Right ventricle myocardium inferior (tissue), 1 donor: ENCODE measurements at regions not wholly inside any gene's neighbourhood (a gene's known extent, or its start where the extent isn't known, plus 50 kb on each side); places are given as distances from the start of the nearest gene placed in this dataset.

Experiments used
- ATAC-seq: fragments of 200-7000 bp; cut with Tn5 transposase; one replicate; pipeline ENCODE4 v1.9.1; 2020; ENCODE audit warnings: mild to moderate bottlenecking, moderate library complexity
- DNase-seq: peaks from one replicate; pipeline ENCODE4 v3.0.0; 2021; ENCODE audit errors: missing footprints
- intact Hi-C: fragments of 100-400 bp; cut with DNase I; formaldehyde crosslinking; loops from one replicate; pipeline ENCODE4 v1.11.0; 2022
- donor health status: DM: no; HTN: yes; CAD: no; lungs with severe emphysema.

DNA sequence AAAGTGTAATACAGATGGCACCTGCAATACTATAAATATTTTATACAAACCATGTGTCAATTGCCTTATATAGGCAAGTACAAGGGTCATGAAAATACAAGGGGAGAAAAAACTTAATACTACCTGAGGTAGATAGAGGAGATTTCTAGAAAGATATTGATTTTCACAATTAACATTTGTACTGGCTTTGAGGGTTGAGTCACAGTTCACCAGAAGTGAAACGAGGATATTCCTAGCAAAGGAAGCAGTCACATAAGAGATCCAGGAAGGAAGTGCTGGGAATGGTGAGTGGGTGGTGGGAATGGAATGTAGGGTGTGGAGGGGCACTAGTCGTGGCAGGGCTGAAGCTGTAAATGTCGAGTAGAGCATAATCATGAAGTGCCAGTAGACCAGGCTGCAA lies 108.7 kb downstream of the P2RY1 start:
- ATAC-seq (no peak), DNase-seq (no peak)
- intact Hi-C loops = no loop called here

DNA sequence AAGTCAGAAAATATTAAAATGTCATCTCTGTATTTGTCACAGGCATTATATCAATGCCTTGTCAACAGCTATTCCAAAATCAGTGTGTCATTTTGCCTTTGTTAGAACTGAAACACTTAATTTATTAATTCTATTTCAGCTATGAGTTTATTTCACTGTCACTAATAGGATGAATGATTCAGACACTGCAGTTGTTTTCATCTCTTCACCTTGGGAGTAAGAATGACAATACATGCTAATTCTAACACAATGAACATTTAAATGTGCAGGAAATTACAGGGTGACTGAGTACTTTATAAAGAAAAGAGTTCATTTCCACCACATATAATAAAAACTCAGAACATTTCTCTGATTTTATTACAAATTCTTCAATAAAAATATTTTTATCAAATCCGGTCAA lies 109.7 kb downstream of the P2RY1 start:
- ATAC-seq (no peak), DNase-seq (no peak)
- intact Hi-C loops = no loop called here

DNA sequence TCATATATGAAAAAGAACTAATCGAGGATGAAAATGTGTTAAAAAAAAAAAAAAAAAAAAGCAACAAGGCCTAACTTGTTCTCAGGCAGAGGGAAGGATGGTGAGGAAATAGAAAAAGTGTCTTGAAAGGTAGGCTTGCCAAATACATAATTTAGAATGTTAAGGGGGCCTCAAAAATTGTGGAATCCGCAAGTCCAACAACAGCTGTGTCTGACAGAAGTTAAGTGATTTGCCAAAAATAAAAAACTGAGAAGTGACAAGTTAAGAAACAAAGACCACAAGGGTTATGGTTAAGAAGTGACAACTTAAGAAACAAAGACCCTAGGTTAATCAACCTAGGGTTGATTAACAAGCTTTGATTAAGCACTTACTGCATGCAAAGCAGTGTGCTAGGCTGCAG lies 110.6 kb downstream of the P2RY1 start:
- intact Hi-C loops = no loop called here
- DNase-seq (no peak), ATAC-seq (no peak)

DNA sequence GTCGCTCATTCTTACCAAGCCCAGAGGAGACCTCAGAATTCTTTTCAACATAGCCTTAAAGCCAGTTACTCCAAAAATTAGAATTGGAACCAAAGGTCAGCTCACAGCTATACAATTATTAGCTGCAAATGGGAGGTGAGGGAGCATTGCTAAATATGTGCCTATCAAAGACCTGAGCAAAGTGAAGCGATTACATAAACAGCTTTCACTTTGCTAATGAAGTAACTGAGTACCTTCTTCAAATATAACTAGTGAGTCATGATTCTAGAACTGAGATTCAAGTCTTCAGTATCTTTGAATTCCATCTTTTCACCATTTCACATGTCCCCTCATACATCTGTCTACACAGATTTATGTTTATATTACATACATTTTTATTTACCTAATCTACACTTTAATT lies 122.6 kb downstream of the P2RY1 start:
- DNase-seq (no peak), ATAC-seq (no peak)
- intact Hi-C loops = no loop called here

DNA sequence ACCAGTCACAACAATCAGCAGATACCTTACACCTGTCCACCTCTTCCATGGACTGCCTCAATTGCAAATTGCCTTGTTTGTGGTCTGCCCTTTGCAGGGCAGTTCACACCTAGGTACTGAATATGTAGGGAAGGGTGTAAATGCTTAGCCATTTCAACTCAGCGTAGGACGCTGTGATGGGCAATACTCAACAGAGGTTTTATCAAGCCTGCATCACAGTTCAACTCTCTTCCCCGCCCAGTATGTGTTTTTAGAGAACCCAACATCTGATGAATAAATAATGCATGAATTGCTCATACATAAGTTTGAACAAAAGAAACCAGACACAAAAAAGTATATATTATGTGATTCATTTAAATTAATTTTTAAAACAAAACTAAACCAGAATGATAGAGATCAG lies 124.4 kb downstream of the P2RY1 start:
- DNase-seq (no peak), ATAC-seq (no peak)
- intact Hi-C loops = no loop called here

DNA sequence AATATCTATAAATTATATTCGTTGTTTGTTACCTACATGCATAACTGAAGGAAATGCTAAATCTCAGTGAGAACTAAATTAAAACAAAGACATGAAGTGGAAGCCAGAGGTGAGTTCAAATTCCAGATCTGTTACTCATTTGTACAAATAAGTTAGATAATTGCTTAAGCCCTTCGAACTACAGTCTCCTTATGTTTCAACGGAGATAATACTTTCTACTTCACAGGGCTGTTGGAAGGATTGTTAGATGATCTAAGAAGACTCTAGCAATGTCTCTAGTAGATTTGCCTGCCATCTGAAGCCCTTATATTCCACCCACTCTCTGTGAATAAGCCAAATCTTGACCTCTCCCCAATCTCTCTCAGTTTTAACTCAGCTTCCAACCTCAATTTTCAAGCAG lies 125.8 kb downstream of the P2RY1 start:
- ATAC-seq = no peak
- intact Hi-C loops = loop anchor here (5.0 kb wide), 1 partner anchor 263 kb away; no protein-coding TSS in a partner anchor

DNA sequence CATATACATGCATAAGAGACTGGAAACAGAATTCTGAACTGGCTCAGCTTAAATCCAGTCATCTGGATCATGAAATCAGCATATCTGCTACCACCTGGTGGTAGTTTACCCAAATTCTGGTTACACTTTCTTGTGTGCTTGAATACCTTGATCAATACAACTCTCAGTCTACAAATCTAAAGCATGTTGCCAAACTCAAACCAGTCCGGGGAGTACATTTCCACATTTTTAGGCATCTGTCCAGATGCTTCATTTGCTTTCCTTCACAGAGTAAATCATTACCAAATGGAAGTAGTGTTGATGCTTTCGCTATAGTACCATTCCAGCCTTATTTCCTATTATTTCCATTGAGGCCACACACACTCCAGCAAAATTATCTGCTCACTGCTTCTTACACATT lies 126.4 kb downstream of the P2RY1 start:
- ATAC-seq (no peak), DNase-seq (no peak)
- intact Hi-C loops = loop anchor here (5.0 kb wide), 1 partner anchor 264 kb away; no protein-coding TSS in a partner anchor

More for the DNA sequence above, 125.8 kb downstream of the P2RY1 start:
- DNase-seq = no peak

DNA sequence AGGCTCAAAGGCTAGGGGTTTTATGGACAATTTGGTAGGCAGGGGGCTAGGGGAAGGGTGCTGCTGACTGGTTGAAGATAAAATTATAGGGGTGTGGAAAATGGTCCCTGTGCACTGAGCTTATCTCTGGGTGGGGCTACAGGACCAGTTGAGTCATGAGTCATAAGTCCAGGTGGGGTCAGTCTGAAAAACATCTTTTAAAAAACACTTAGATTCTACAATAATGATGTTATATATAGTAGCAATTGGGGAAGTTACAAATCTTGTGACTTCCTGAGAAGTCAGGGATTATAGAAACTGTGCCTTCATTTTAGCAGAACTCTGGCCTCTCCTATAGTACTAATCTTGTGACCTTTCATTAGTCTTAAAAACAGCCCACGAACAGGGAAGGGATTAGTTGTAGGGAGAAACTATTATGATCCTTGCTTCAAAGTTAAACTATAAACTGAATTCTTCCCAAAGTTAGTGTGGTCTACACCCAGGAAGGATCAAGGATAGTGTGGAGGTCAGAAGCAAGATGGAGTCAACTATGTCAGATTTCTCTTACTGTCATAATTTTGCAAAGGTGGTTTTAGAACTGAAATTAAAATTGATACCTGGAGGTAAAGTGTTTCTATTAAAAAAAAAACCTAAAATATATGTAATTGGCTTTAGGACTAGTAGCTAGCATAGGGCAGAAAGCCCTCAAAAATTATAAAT lies 130.1 kb downstream of the P2RY1 start:
- intact Hi-C loops = loop anchor here (5.0 kb wide), 1 partner anchor 268 kb away; no protein-coding TSS in a partner anchor
- no peak for DNase-seq
- ATAC-seq = no peak

DNA sequence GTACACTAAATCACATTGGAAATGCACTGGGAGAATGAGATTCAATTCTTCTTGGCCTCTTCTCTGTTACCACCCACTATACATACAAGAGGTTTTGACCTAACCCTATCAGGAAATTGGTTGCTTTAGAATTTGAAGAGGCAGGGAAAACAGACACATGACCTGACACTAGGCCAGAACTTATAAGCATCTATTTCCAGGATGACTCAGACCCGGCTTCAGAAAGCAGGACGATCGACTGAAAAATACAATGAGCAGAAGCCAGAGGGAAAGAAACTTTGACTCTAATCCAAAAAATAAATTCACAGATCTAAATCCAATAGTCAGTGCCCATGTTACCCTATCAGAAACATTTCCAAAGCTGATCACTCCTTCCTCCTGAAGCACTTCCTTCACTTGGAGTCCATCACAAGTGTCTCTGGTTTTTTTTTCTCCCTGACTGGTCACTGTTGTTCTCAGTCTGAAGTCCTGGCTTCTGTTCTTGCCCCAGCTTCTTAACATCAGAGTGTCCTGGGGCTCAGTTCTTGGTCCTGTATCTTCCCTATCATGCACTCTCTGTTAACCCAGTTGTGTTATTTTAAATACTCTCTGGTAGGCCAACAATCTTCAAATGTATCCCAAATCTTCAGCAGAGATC lies 133.6 kb downstream of the P2RY1 start:
- DNase-seq = no peak
- intact Hi-C loops = no loop called here
- no peak for ATAC-seq

DNA sequence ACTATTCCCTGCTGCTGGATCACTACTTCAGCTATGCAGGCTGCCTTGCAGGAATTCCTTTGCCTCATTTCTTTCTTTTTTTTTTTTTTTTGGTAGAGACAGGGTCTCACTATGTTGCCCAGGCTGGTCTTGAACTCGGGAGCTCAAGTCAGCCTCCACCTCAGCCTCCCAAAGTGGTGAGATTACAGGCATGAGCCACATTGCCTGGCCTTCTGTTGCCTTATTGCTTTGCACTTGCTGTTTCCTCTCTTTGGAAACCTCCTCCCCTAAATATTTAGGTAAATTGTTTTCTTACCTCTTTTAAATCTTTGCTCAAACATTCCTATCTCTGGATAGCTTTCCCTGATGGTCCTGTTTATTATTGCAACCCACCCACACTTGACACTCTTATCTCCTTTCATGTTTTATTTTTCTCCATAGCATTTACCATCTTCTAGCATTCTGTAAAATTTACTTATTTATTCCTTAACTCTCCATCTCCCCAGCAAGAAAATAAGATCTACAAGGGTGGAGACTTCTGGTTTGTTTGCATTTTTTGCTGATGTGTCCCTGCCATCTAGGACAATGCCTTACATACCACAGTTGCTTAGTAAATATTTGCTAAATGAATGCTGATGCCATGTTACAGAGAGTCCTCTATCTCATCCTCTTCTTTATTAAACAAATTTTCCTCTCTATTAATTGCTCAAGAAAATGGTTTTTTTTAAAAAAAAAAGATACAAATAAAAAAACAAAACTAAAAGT lies 134.8 kb downstream of the P2RY1 start:
- DNase-seq (no peak), ATAC-seq (no peak)
- intact Hi-C loops = no loop called here

DNA sequence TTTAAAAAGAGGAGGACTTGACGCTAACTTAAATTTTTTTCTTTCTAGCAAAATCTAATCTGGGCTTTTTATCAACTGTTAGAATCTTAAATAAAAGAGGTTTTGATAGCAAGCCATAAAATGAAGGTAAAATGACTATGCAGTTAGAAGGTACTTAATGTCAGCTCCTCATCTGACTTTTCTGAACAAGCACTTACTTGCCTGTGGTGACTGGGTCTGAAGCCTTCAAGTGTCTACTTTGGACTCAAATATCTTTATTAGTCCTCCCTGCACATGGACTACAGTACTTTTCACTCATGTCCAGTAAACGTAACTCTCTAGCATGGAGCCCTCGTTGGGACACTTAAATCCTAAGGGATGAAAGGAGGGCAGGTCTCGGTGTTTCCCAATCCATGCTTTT lies 135.9 kb downstream of the P2RY1 start:
- no peak for ATAC-seq
- intact Hi-C loops = no loop called here
- no peak for DNase-seq

DNA sequence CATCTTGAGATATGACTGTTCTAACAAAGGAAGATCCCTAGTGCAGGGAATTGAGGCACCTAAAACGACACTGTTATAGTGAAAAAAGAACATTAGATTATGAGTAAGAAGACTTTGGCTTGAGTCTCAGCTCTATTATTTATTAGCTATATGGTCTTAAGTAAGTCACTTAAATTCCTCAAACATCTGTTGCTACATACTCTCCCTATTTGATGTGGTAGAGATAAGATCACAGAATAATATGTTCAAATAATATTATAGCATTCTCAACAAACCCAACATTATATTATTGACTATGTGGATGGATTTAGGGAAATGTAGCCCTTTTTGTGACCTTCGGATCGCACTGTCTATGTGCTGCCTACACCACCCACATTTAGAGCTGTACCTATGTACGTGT lies 136.9 kb downstream of the P2RY1 start:
- DNase-seq (no peak), ATAC-seq (no peak)
- intact Hi-C loops = no loop called here

DNA sequence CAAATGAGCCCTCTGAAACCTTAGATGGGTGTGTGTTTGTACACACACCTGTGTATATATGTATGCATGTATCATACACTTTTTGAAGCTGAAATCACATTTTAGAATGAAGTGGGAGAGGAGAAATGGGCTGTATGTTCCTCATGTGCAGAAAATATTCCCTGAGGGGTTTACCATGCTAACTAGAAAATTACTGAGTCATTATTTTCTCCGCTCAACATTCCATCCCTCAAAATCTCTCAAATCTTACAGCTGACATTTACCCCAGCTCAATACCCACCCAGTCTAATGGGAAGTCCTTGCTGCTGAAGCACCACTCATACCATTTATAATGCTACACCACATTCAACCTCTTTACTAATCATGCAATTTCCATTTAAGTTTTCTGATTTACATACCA lies 138.6 kb downstream of the P2RY1 start:
- no peak for ATAC-seq

DNA sequence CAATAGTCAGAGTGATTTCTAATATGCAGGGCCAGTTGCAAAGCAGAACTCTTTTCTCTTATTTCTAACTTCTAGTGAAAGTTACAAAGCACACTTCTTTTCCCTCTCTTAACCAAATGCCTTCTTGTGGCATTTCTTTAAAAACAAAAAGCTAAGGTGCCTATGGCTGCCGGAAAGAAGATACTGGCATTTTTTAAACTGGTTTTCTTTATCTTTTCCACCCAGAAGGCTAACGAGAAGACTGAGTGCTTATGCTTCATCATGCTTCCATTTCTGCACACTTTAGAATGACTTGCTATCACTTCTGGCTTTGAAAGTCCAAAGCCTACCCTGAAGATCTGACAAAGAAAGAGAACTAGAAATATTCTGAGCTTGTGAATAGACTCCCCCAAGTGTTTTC lies 141.3 kb downstream of the P2RY1 start:
- DNase-seq (no peak), ATAC-seq (no peak)
- intact Hi-C loops = no loop called here

More for the DNA sequence above, 138.6 kb downstream of the P2RY1 start:
- intact Hi-C loops = no loop called here
- no peak for DNase-seq

DNA sequence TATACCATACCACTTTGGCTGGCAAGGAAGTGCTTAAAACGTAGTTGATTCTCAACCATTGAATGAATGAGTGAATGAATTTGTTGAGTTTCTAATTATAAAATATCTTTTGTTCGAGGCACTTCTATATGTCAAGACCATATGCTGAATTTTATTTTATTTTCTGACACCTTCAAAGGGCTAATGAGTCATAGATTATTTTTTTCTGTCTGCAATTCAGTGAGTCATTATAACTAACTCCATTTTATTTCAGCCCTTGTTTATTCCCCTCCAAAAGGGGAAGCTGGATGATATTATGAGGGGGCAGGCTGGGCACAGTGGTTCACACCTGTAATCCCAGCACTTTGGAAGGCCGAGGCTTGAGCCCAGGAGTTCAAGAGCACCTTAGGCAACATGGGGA lies 142.4 kb downstream of the P2RY1 start:
- no peak for ATAC-seq
- no peak for DNase-seq
- intact Hi-C loops = no loop called here

DNA sequence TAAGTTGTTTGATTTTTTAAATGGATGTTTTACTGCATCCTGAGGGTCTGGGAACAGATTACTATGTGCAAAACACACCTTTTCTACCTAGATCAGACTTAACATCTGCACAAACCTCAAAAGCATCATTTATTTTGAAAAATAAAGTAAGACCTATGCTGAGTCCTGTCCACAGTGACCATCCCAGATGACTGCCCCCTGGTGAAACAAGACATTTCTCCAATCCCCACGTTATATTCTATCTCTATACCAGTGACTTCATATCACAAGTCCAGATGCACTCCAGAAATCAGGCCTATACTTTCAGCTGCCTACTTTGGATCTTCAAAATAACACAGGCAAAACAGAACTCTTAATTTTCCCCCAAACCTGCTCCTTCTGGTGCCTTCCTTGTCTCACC lies 143.2 kb downstream of the P2RY1 start:
- ATAC-seq (no peak), DNase-seq (no peak)

DNA sequence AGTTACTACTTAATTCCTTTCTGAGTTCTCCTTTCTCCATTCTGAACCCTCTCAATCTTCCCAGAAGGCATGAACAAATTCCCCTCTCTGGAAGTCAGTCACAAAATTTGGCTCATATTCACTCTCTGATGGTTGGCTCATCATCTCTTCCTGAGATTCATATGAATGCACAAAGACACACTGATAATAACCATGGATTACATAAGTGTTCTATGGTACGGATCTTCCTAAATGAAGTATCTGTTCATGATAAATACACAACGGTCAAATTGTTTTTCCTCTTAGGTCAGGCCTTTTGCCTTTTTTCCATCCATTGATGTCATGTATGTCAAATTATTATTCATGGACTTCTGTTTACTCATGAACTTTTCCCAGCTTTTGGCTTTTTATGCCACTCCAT lies 162.6 kb downstream of the P2RY1 start:
- DNase-seq (no peak), ATAC-seq (no peak)
- intact Hi-C loops = no loop called here

More for the DNA sequence above, 143.2 kb downstream of the P2RY1 start:
- intact Hi-C loops = no loop called here

DNA sequence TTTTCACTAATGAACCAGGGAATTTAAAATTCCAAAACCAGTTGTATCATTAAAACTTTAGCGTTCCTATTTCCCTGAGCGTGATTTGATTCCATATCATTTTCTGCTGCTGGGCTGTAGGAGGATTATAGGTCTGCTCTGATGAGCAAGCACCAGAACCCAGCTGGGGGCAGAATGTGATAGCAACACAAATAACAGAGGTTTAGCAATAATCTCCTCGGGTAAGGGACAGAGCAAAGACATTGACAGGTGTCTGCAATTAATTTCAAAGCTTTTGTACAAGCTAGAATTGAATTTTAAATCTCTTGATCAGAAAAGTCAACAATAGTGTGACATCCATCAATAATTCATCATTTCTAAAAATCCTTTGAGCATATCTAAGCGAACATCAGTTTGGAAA lies 163.4 kb upstream of the RAP2B start:
- DNase-seq (no peak), ATAC-seq (no peak)
- intact Hi-C loops = no loop called here

DNA sequence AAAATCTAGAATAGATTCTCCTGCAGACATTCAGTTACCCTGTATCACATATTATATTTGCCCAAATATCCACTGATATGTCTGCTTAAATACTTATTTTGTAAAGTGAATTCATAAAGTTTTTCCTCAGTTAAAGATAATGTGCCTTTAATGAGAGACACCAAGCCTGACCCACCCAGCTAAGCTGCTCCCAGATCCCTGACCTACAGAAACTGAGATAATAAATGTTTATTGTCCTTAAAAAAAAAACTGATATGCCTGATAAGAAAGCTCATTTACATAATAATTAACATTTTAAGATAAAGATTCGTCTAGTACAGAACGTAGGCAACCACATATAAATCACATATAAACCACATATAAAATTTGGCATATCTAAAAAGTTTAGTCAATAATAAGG lies 161.7 kb upstream of the RAP2B start:
- ATAC-seq = no peak
- intact Hi-C loops = no loop called here
- no peak for DNase-seq
